ENCODE measurements at regions not wholly inside any gene's neighbourhood (a gene's known extent, or its start where the extent isn't known, plus 50 kb on each side); places are given as distances from the start of the nearest gene placed in this dataset.

DNA sequence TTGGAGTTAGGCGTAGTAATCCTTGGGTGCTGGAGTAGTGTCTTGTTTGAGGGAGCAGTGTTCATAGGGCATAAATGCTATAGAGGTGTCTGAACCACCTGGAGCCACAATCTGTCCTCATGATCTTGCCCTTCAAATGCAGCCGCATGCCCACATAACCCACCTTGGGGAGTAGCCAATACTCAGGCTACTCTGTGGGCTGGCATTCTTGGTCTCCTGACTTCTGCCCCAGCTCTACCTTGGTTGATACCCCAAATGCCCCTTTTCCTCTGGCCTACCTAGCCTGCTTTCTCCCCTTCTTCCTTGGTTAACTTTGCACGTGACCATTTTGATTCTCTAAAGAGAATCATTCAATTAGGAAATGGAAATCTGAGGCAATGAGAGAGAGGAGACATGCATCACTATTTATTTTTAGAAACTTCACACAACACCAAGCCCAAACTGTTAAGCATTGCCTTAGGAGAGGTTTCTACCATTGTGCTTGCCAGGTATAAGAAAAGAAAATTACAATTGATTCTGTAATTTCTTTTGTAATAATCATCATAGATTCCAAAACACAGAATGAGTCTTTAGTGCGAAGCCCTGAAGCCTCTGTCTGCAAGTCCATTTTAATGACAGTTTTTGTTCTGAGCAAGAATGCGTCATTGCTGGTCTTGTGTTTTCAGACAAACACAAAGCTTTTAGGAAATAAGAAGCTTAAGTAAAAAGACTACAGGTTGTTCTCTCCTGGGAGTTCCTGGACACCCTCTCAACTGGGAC, 135.2 kb downstream of the C9orf152 start:
- TF ChIP-seq, protein P1, sequence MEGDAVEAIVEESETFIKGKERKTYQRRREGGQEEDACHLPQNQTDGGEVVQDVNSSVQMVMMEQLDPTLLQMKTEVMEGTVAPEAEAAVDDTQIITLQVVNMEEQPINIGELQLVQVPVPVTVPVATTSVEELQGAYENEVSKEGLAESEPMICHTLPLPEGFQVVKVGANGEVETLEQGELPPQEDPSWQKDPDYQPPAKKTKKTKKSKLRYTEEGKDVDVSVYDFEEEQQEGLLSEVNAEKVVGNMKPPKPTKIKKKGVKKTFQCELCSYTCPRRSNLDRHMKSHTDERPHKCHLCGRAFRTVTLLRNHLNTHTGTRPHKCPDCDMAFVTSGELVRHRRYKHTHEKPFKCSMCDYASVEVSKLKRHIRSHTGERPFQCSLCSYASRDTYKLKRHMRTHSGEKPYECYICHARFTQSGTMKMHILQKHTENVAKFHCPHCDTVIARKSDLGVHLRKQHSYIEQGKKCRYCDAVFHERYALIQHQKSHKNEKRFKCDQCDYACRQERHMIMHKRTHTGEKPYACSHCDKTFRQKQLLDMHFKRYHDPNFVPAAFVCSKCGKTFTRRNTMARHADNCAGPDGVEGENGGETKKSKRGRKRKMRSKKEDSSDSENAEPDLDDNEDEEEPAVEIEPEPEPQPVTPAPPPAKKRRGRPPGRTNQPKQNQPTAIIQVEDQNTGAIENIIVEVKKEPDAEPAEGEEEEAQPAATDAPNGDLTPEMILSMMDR (conservative IDR thresholded peaks at IDR 0.05; ENCODE audit: low read depth, low read length) = no peak
- TF ChIP-seq EZH2 (IDR thresholded peaks at IDR 0.05; ENCODE audit: low read length, unreplicated experiment) = no peak
- TF ChIP-seq EZH2phosphoT487 (IDR thresholded peaks at IDR 0.05; ENCODE audit: borderline replicate concordance, low read length) = no peak

All from PC-3 (cell line).